GM18519 (cell line): ENCODE measurements at regions not wholly inside any gene's neighbourhood (a gene's known extent, or its start where the extent isn't known, plus 50 kb on each side); places are given as distances from the start of the nearest gene placed in this dataset.
"Not testable (repeated sequence)": the region's sequence is repeated elsewhere in the genome, so short reads cannot be mapped to it uniquely, and the experiment has no call there.

ENCODE experiments used
- ATAC-seq: cut with Tn5 transposase; IDR thresholded peaks from one replicate; pipeline ENCODE4 v1.9.1; 2021; ENCODE audit warnings: mild to moderate bottlenecking, moderate library complexity; ENCODE audit not compliant: unreplicated experiment, low FRiP score

- ATAC-seq, result no peak
Measured at GRCh38 chr4:42824278-42824977, 68.1 kb upstream of the GRXCR1 start.

DNA sequence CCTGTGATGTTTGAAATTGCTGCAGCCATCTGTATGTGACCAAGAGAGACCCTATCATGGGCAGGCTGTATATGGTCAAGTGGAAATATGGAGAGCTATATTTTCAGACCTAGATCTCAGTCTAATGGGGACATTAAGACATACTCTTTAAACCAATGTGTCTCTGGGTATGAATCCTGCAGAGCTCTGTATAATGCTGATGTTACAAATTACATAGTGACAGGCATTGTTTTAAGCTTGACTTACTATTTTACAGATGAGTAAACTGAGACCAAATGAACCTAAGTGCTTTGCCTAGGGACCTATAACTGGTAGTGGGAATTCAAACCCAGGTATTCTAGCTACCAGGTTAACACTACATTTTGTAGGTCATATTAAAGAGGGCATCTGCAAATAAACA is 71.3 kb upstream of the GRXCR1 start:
- no peak for ATAC-seq

- no peak for ATAC-seq
Measured at GRCh38 chr4:42819863-42820514, 72.5 kb upstream of the GRXCR1 start.

DNA sequence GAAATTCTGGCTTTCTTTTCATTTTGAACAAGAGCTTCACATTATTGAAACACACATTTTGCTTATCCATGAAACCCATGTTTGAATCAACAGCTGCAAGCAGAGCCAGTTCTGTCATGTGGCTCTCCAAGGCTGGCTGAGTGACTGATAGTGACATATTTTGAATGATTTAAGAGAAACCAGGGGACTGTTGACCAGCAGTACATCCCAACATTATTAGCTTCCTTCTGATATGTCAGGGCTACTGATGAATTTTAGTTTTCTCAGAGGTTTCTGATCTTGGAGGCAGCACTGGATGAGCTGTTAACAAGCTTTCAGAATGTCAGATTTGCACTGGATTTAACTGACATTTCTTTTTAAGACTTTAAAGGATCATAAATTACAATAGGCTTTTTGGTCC is 74.6 kb upstream of the GRXCR1 start:
- ATAC-seq, result no peak

GRCh38 chr4:42816880-42817400 is 75.6 kb upstream of the GRXCR1 start:
- ATAC-seq, result no peak

DNA sequence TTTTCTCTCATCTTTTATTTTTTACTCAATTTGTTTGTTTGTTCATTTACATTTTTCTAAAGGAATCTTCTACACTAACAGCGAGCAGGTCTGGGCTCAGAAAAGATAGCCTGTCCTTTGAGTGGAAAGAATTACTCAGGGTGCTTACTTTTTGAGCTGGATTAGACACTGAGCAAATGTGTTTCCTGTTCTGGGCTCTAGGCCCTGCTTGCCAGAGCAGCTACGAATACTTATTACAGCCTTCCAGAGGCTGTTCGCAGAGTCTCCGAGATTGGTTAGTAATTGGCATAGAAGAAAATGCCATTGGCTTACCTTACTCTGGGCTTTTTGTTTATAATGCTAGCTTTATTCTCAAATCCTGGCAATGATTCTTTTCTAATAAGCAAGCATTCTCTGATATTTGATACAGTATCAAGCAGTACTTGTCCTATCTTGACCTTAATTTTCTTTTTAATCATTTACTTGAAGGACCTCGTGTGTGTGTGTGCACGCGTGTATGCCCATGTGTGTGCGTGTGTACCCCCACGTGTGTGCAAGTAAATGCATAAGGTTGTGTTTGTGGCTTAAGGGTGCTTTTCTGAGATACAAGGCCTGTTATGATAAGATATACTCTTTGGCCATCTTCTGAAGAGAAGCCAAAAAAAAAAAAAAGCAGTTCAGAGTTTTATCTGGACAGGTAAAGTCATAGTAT is 76.2 kb upstream of the GRXCR1 start:
- no peak for ATAC-seq

GRCh38 chr4:42809419-42810084 is 83.0 kb upstream of the GRXCR1 start:
- ATAC-seq, result no peak

DNA sequence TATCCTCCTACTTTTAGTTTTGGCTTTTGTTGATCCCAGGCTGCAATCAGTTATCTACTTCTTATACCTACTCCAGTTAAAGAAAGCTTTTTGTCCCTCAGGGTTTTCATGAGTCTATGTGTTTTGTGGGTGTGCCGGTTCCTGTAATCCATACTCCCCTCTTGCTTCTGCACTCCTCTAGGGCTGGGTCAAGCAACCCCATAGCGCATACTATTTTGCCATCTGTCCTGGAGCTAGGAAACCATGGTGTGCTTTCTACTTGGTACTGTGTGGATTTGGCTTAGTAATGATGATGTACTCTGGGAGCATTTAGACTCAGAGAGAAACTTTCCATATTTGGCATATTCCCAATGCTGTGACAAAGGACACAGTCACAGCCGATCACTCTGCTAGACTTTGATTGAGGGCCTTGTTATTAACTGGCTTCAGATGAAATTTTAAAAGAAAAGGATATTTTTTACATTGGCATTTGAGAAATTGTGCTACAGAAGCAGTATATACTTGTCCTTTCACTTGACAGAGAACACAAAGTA is 86.1 kb upstream of the GRXCR1 start:
- no peak for ATAC-seq

DNA sequence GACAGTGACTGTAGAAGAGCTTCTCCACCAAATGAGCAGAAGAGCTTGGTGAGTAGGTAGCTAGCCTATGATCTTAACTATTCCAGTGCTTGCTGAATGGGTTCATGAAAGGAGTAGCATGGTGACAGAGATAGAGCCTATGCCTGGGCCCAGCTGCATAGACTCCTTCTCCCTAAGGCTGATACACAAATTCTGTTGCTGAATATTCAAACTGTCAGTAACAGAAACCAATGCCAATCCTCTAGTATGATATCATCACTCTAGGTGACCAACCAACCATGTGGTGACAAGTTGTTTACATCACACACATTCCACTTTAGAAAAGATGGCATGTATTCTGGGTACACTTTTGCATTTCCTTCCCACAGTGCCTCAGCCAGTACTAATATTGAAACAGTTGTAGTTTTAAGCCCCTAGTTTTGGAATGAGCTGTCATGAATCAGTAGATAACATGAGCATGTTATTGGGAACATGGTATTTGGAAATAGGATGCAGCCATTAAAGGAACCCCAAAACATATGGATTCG is 103.4 kb upstream of the GRXCR1 start:
- ATAC-seq, result peak; percentile 61

- ATAC-seq, result no peak
Measured at GRCh38 chr4:42787079-42787463, 105.4 kb upstream of the GRXCR1 start.

DNA sequence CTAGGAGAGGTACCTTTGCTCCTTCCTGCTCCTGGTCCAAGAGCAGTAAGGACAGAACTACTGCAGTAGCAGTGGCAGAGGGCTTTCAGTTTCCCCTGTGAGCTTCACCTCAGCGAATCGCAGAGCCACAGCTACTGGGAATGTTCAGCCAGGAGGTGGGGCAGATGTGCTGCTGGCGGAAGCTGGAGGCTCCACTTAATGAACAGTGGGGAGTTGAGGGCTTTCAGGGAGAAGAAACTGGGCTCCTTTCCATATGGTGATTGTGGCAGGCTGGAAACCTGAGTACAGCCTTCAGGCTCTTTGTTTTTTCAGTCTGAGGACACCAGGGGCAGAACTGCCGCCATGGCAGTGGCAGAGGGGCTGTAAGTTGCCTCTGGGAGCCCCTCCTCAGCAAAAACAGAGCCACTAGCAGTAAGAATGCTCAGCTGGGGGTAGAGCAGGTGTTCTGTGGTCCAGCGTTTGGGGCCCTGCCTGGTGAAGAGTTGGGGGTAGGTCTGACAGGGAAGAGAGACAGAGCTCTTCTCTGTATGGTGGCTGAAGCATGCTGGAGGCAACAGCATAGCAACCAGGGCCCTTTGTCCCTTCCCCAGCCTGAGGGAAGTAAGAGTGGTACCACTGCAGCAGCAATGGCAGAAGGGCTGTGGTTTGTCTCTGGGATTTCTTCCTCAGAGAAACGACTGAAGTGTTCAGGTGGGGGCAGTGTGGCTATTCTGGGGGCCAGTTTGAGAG is 106.0 kb upstream of the GRXCR1 start:
- ATAC-seq, result no peak

- ATAC-seq, result no peak
Measured at GRCh38 chr4:42785817-42786216, 106.7 kb upstream of the GRXCR1 start.

- no peak for ATAC-seq
Measured at GRCh38 chr4:42781315-42781714, 111.2 kb upstream of the GRXCR1 start.

- no peak for ATAC-seq
Measured at GRCh38 chr4:42778349-42778748, 114.2 kb upstream of the GRXCR1 start.

- no peak for ATAC-seq
Measured at GRCh38 chr4:42768125-42768748, 111.3 kb upstream of the ATP8A1 start.

GRCh38 chr4:42767669-42768068 is 110.8 kb upstream of the ATP8A1 start:
- ATAC-seq, result no peak

- ATAC-seq, result no peak
Measured at GRCh38 chr4:42761804-42762203, 104.9 kb upstream of the ATP8A1 start.

DNA sequence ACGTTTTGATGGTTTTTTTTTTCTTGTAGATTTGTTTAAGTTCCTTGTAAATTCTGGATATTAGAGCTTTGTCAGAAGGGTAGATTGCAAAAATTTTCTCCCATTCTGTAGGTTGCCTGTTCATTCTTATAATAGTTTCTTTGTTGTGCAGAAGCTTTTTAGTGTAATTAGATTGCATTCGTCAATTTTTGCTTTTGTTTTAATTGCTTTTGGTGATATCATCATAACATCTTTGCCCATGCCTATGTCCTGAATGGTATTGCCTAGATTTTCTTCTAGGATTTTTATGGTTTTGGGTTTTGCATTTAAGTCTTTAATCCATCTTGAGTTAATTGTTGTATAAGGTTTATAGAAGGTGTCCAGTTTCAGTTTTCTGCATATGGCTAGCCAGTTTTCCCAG is 98.1 kb upstream of the ATP8A1 start:
- ATAC-seq, result not testable (repeated sequence)

- ATAC-seq, result no peak
Measured at GRCh38 chr4:42751587-42751986, 94.7 kb upstream of the ATP8A1 start.
